ENCODE measurements at regions not wholly inside any gene's neighbourhood (a gene's known extent, or its start where the extent isn't known, plus 50 kb on each side); places are given as distances from the start of the nearest gene placed in this dataset.

- Histone ChIP-seq H3K4me1 (ENCODE audit: insufficient read depth, low read length) (no peaks in the 10 kb centered on the region), H3K9ac (ENCODE audit: low read depth, low read length) (no peak overlapping the region)
These were observed 207.7 kb downstream of the TBX18 start for GRCh38 chr6:84556541-84557335.

GRCh38 chr6:84554706-84555105 is 209.7 kb downstream of the TBX18 start:
- Histone ChIP-seq H3K36me3 (ENCODE audit: insufficient read depth, low read length) (no peaks in the 10 kb centered on the region), H3K9ac (ENCODE audit: low read depth, low read length) (no peak overlapping the region), H3K4me1 (ENCODE audit: insufficient read depth, low read length) (no peaks in the 10 kb centered on the region), H3K9me3 (ENCODE audit: control insufficient read depth, insufficient read depth, low read length) (no peaks in the 10 kb centered on the region)

More at GRCh38 chr6:84556541-84557335, 207.7 kb downstream of the TBX18 start:
- Histone ChIP-seq H3K9me3 (ENCODE audit: control insufficient read depth, insufficient read depth, low read length) (no peaks in the 10 kb centered on the region), H3K36me3 (ENCODE audit: insufficient read depth, low read length) (no peaks in the 10 kb centered on the region)

GRCh38 chr6:84554074-84554473 is 210.3 kb downstream of the TBX18 start:
- no peaks in the 10 kb centered on the region for H3K36me3 ChIP-seq (ENCODE audit: insufficient read depth, low read length)
- H3K4me1 ChIP-seq (ENCODE audit: insufficient read depth, low read length): no peaks in the 10 kb centered on the region
- H3K9ac ChIP-seq (ENCODE audit: low read depth, low read length): no peak overlapping the region
- H3K9me3 ChIP-seq (ENCODE audit: control insufficient read depth, insufficient read depth, low read length): no peaks in the 10 kb centered on the region

GRCh38 chr6:84553527-84553926 is 210.9 kb downstream of the TBX18 start:
- no peaks in the 10 kb centered on the region for H3K9me3 ChIP-seq (ENCODE audit: control insufficient read depth, insufficient read depth, low read length)
- H3K36me3 ChIP-seq (ENCODE audit: insufficient read depth, low read length): no peaks in the 10 kb centered on the region
- H3K4me1 ChIP-seq (ENCODE audit: insufficient read depth, low read length): no peaks in the 10 kb centered on the region

GRCh38 chr6:84551797-84552196 is 212.6 kb downstream of the TBX18 start:
- no peak overlapping the region for H3K9ac ChIP-seq (ENCODE audit: low read depth, low read length)
- H3K36me3 ChIP-seq (ENCODE audit: insufficient read depth, low read length): no peaks in the 10 kb centered on the region
- H3K4me1 ChIP-seq (ENCODE audit: insufficient read depth, low read length): no peaks in the 10 kb centered on the region
- H3K9me3 ChIP-seq (ENCODE audit: control insufficient read depth, insufficient read depth, low read length): no peaks in the 10 kb centered on the region

More at GRCh38 chr6:84553527-84553926, 210.9 kb downstream of the TBX18 start:
- no peak overlapping the region for H3K9ac ChIP-seq (ENCODE audit: low read depth, low read length)

- no peaks in the 10 kb centered on the region for H3K36me3 ChIP-seq (ENCODE audit: insufficient read depth, low read length)
- no peaks in the 10 kb centered on the region for H3K4me1 ChIP-seq (ENCODE audit: insufficient read depth, low read length)
- no peak overlapping the region for H3K9ac ChIP-seq (ENCODE audit: low read depth, low read length)
- no peaks in the 10 kb centered on the region for H3K9me3 ChIP-seq (ENCODE audit: control insufficient read depth, insufficient read depth, low read length)
These were observed 214.5 kb downstream of the TBX18 start for GRCh38 chr6:84549917-84550316.

GRCh38 chr6:84547341-84547801 is 217.0 kb downstream of the TBX18 start:
- H3K4me1 ChIP-seq (ENCODE audit: insufficient read depth, low read length): no peaks in the 10 kb centered on the region
- no peaks in the 10 kb centered on the region for H3K9me3 ChIP-seq (ENCODE audit: control insufficient read depth, insufficient read depth, low read length)
- H3K9ac ChIP-seq (ENCODE audit: low read depth, low read length): no peak overlapping the region
- H3K36me3 ChIP-seq (ENCODE audit: insufficient read depth, low read length): no peaks in the 10 kb centered on the region

- Histone ChIP-seq H3K9ac (ENCODE audit: low read depth, low read length) (no peak overlapping the region), H3K9me3 (ENCODE audit: control insufficient read depth, insufficient read depth, low read length) (no peaks in the 10 kb centered on the region), H3K36me3 (ENCODE audit: insufficient read depth, low read length) (no peaks in the 10 kb centered on the region), H3K4me1 (ENCODE audit: insufficient read depth, low read length) (no peaks in the 10 kb centered on the region)
These were observed 217.9 kb downstream of the TBX18 start for GRCh38 chr6:84546427-84546914.

- no peaks in the 10 kb centered on the region for H3K4me1 ChIP-seq (ENCODE audit: insufficient read depth, low read length)
- no peaks in the 10 kb centered on the region for H3K36me3 ChIP-seq (ENCODE audit: insufficient read depth, low read length)
- H3K9me3 ChIP-seq (ENCODE audit: control insufficient read depth, insufficient read depth, low read length): no peaks in the 10 kb centered on the region
- H3K9ac ChIP-seq (ENCODE audit: low read depth, low read length): no peak overlapping the region
These were observed 225.1 kb downstream of the TBX18 start for GRCh38 chr6:84539122-84539856.

GRCh38 chr6:84536885-84537638 is 227.3 kb downstream of the TBX18 start:
- no peaks in the 10 kb centered on the region for H3K36me3 ChIP-seq (ENCODE audit: insufficient read depth, low read length)

GRCh38 chr6:84528201-84528600 is 236.2 kb downstream of the TBX18 start:
- no peak overlapping the region for H3K9ac ChIP-seq (ENCODE audit: low read depth, low read length)
- no peaks in the 10 kb centered on the region for H3K36me3 ChIP-seq (ENCODE audit: insufficient read depth, low read length)
- no peaks in the 10 kb centered on the region for H3K4me1 ChIP-seq (ENCODE audit: insufficient read depth, low read length)
- no peaks in the 10 kb centered on the region for H3K9me3 ChIP-seq (ENCODE audit: control insufficient read depth, insufficient read depth, low read length)

More at GRCh38 chr6:84536885-84537638, 227.3 kb downstream of the TBX18 start:
- H3K4me1 ChIP-seq (ENCODE audit: insufficient read depth, low read length): no peaks in the 10 kb centered on the region
- no peaks in the 10 kb centered on the region for H3K9me3 ChIP-seq (ENCODE audit: control insufficient read depth, insufficient read depth, low read length)
- no peak overlapping the region for H3K9ac ChIP-seq (ENCODE audit: low read depth, low read length)

- H3K4me1 ChIP-seq (ENCODE audit: insufficient read depth, low read length): no peaks in the 10 kb centered on the region
- no peaks in the 10 kb centered on the region for H3K9me3 ChIP-seq (ENCODE audit: control insufficient read depth, insufficient read depth, low read length)
- no peak overlapping the region for H3K9ac ChIP-seq (ENCODE audit: low read depth, low read length)
- no peaks in the 10 kb centered on the region for H3K36me3 ChIP-seq (ENCODE audit: insufficient read depth, low read length)
These were observed 237.8 kb downstream of the TBX18 start for GRCh38 chr6:84526631-84527030.

- H3K9ac ChIP-seq (ENCODE audit: low read depth, low read length): no peak overlapping the region
- H3K36me3 ChIP-seq (ENCODE audit: insufficient read depth, low read length): no peaks in the 10 kb centered on the region
- no peaks in the 10 kb centered on the region for H3K9me3 ChIP-seq (ENCODE audit: control insufficient read depth, insufficient read depth, low read length)
- no peaks in the 10 kb centered on the region for H3K4me1 ChIP-seq (ENCODE audit: insufficient read depth, low read length)
These were observed 238.5 kb downstream of the TBX18 start for GRCh38 chr6:84525907-84526306.

- Histone ChIP-seq H3K9me3 (ENCODE audit: control insufficient read depth, insufficient read depth, low read length) (no peaks in the 10 kb centered on the region), H3K9ac (ENCODE audit: low read depth, low read length) (no peak overlapping the region), H3K4me1 (ENCODE audit: insufficient read depth, low read length) (peaks cover 6% of the 10 kb centered on the region), H3K36me3 (ENCODE audit: insufficient read depth, low read length) (no peaks in the 10 kb centered on the region)
These were observed 239.8 kb downstream of the TBX18 start for GRCh38 chr6:84524636-84525035.

All from ES-I3 (cell line).